GM12874 (cell line): ENCODE measurements at regions not wholly inside any gene's neighbourhood (a gene's known extent, or its start where the extent isn't known, plus 50 kb on each side); places are given as distances from the start of the nearest gene placed in this dataset.

Experiments used
- CTCF ChIP-seq: IDR thresholded peaks from 2 replicates; pipeline ENCODE4 v1.5.1; 2011; ENCODE audit warnings: low read depth, mild to moderate bottlenecking, control low read depth, low read length, moderate library complexity; ENCODE audit not compliant: insufficient read depth

GRCh38 chr6:82419132-82419581 lies 55.5 kb downstream of the TPBG start:
- no peak for TF ChIP-seq CTCF

GRCh38 chr6:82419859-82420258 lies 56.2 kb downstream of the TPBG start:
- TF ChIP-seq CTCF, result no peak

GRCh38 chr6:82430611-82431010 lies 67.0 kb downstream of the TPBG start:
- no peak for TF ChIP-seq CTCF

- no peak for TF ChIP-seq CTCF
Observed at GRCh38 chr6:82436740-82437139, 73.1 kb downstream of the TPBG start.

- TF ChIP-seq CTCF, result no peak
Observed at GRCh38 chr6:82437701-82438100, 74.1 kb downstream of the TPBG start.

GRCh38 chr6:82441047-82441855 lies 77.6 kb downstream of the TPBG start:
- TF ChIP-seq CTCF, result no peak

GRCh38 chr6:82442061-82442719 lies 78.6 kb downstream of the TPBG start:
- no peak for TF ChIP-seq CTCF
